ENCODE measurements at regions not wholly inside any gene's neighbourhood (a gene's known extent, or its start where the extent isn't known, plus 50 kb on each side); places are given as distances from the start of the nearest gene placed in this dataset.

DNA sequence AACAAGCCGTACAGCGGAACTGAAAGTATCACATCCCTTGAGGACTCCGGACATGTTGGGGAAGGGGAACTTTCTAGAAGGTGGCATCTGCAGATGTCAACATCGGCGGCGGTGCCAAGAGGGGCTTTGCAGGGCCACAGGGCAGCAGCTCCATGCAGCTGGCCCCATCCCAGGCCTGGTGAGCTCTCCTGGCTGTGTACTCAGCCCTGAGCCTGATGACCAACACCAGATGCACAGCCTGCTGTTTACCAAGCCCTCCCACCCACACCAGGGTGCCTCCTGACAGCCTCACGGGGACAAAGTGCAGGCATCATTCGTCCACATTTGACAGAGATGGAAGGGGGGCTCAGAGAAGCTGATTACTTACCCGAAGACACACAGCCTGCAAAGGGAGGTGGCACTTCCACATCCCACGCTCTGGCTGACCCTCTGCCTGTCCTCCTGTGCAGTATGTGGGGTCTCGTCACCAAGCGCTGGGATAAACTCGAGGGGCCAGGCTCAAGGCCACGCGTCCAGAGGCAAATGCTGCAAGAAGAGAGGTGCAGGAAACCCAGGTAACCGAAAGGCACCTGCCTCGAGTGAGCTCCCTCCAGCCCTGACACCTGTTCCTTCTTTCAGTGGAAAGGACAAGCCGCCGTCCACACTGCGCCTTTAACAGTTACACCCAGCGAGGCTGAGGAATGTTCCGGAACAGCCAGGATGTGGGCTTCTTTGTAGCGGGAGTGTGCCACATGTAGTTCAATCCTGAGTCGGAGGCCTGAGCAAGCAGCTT, 69.0 kb upstream of the ASAP2 start:
- DNase-seq (ENCODE audit: low read depth), result no peak

GRCh38 chr2:9135822-9136558, 70.6 kb upstream of the ASAP2 start:
- no peak for DNase-seq (ENCODE audit: low read depth)

- no peak for DNase-seq (ENCODE audit: low read depth)
Observed at GRCh38 chr2:9127316-9127715, 79.3 kb upstream of the ASAP2 start.

DNA sequence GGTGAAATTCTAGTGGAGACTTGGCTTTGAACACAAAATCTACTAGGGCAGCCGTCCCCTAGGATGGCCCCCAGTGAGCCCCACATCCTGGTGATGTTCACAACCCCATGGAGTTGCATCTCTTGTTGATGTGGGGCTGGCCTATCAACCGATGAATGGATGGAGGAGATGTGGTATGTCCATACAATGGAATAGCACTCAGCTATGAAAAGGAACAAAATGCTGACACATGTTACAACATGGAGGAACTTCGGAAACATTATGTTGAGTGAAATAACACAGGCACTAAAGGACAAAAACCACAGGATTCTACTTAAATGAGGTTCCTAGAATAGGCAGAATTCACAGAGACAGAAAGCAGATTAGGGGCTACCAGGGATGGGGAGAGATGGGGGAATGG, 80.1 kb upstream of the ASAP2 start:
- DNase-seq (ENCODE audit: low read depth), result no peak

- DNase-seq (ENCODE audit: low read depth), result no peak
Observed at GRCh38 chr2:9124231-9124741, 82.3 kb upstream of the ASAP2 start.

DNA sequence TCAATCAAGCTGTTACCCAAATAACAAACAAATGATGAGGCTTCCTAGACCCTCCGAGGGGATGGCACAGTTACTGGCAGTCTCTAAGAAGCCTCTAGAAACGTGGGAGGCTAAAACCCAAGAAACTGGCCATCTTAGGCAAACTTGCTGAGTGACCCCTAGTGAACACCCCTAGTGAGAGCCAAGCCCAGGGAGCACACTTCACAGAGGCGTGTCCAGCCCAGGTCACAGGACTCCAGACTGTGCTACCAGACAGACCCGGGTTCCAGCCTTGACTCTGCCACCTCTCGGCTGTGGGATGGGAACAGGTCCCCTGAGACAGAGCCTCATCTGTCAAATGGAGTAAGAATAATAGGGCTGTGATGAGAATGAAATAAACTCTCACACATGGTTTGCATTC, 83.5 kb upstream of the ASAP2 start:
- DNase-seq (ENCODE audit: low read depth), result no peak

- DNase-seq (ENCODE audit: low read depth), result no peak
Observed at GRCh38 chr2:9122367-9122766, 84.2 kb upstream of the ASAP2 start.

GRCh38 chr2:9118383-9118960, 88.1 kb upstream of the ASAP2 start:
- DNase-seq (ENCODE audit: low read depth), result no peak

DNA sequence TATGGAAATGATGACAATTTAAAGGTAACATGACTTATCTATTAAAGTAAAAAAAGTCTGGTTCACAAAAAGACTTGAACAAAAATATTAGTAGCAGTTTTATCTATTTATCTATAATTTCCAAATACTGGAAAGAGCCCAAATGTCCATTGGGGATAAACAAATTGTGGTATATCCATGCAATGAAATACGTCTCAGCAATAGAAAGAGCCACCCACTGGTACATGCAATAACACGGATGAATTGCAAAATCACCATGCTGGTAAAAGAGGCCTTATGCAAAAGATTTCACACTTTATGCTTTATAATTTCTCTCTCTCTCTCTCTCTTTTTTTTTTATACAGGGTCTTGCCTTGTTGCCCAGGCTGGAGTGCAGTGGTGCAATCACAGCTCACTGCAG, 91.4 kb upstream of the ASAP2 start:
- no peak for DNase-seq (ENCODE audit: low read depth)

DNA sequence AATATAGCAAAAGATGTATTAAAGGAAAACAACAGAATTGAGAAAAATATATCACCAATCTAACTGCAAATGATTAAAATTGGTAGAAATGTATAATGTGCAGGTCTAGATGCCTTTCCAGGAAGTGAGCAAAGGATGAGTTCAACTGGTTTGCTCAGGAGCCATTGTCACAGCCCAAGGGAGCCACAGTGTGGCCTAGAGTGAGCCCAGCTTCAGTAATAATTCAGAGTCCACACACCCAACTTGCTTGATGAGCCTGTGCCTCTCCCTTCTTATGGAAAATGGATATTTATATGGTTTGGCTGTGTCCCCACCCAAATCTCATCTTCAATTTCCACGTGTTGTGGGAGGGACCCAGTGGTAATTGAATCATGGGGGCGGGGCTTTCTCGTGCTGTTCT, 92.2 kb upstream of the ASAP2 start:
- DNase-seq (ENCODE audit: low read depth), result no peak

DNA sequence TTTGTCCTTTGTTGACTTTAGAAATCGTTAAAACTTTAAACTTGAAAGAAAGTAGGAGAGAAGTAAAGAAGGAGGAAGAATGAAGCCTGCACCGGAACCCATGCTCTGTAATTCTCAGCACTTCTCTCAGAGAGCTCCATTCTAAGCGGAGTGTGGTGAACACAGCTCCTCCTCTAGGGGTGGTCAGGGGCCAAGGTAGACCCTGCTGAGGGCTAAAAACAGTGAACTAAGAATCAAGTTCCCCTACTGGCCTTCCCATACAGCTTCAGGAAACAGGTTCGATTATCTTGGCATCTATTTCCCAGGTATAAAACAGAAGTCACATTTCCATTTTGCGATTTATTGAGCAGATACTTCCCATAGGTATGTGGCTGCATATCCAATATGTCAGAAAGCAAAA, 92.7 kb upstream of the ASAP2 start:
- no peak for DNase-seq (ENCODE audit: low read depth)

DNA sequence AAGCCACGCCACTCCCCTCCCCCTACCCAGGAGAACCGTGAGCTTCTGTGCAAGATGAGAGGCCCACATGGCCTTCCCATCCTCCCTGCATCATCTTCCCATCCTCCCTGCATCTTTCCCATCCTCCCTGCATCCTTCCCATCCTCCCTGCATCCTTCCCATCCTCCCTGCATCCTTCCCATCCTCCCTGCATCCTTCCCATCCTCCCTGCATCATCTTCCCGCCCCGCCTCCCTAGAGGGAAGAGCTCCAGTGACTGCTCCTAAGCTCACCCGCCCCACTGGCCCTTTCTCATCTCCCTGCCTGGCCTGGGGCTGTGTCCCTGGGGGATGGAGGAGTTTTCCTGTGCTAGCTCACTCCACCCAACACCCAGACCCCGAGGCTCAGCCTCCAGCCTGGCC, 93.3 kb upstream of the ASAP2 start:
- DNase-seq (ENCODE audit: low read depth), result no peak

- DNase-seq (ENCODE audit: low read depth), result no peak
Observed at GRCh38 chr2:9112079-9112721, 94.4 kb upstream of the ASAP2 start.

GRCh38 chr2:9110893-9111569, 95.6 kb upstream of the ASAP2 start:
- no peak for DNase-seq (ENCODE audit: low read depth)

DNA sequence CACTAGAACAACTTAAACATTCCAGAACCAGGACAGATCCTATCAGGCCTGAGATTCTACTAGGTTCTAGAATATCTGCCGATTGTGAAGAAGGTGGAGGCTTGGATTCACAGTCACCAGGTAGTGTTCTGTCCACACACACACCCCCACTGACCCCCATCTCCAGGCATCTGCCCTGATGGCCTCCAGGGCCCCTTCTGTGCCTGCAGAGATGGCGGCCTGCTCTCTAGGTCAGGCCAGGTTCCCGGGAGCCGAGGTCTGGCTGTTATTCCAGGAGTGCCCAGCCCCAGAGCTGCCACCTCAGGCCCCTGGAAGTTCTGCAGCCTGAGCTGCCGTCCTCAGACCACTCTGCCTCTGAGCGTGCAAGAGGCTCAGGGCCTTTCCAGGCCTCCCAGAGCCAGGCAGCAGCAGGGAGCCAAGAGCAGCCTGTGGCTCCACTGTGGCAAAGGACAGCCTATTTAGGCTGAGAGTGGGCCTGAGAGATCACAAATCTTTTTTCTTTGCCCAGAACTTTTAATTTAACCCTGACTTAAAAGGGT, 96.2 kb upstream of the ASAP2 start:
- DNase-seq (ENCODE audit: low read depth), result no peak

DNA sequence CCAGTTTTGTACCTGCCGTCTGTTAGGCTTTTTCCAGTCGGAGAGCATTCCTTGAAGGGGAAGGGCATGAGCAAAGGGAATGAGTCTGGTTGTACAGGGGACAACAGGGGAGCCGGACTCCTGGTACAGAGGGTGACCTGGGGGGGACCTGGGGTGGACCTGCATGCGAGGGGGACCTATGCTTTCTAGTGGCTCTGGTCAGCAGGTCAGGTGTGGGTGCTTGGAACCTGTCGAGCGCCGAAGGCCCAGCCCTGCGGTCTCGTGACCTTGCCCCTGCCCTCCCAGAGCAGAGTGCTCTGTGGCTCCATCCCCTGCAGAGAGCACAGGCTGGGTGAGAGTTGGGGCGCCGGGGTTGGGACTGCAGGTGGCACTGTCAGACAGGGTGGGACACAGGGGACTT, 96.7 kb upstream of the ASAP2 start:
- no peak for DNase-seq (ENCODE audit: low read depth)

GRCh38 chr2:9108210-9108967, 98.2 kb upstream of the ASAP2 start:
- no peak for DNase-seq (ENCODE audit: low read depth)

DNA sequence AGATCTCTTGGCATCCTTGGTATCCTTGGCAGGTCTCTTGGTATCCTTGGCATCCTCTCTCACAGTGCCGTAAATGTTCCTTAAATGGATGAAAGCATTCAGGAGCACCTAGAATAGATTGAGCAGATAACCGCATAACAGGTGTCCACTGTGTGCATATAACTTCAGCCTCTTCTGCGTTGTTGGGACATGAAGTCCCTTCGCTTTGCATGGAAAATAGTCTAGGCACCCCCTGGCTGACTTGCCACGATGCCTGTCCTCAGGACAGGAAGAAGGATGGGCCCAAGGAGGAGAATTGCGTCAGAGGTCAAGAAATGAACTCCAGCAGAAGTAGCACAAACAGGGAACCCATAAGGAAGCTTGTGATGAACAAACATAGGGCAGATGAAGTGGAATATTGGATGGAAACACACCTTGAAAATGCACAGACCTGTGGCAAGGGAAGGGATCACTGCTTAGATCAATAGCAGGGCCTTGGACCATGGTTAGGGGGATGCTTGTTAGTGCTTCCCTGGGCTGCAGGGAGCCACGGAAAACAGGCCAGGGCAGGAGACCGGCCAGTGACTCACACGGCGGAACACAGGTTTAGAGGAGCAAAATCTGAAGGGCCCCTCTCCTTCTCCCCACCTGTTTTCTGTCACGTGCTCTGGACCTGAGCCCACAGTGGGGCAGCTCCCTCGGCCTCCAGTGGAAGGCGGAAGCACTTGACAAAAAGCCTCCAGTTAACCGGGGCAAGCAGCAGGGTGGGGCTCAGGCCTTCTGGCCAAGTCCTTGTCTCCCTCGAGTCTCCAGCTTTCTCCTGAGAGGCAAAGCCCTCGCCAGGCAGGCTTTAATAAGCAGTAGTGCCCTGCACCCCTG, 99.2 kb upstream of the ASAP2 start:
- DNase-seq (ENCODE audit: low read depth), result no peak

GRCh38 chr2:9106338-9107167, 100.1 kb upstream of the ASAP2 start:
- no peak for DNase-seq (ENCODE audit: low read depth)

Data from stimulated activated CD8-positive, alpha-beta memory T cell treated with anti-CD3 and anti-CD28 coated beads, Interleukin-15, amount 100 ng/mL, for 24 hours (primary cell).